GM19043 (cell line): ENCODE measurements at regions not wholly inside any gene's neighbourhood (a gene's known extent, or its start where the extent isn't known, plus 50 kb on each side); places are given as distances from the start of the nearest gene placed in this dataset.
"Not testable (repeated sequence)": the region's sequence is repeated elsewhere in the genome, so short reads cannot be mapped to it uniquely, and the experiment has no call there.

Experiments
- ATAC-seq: cut with Tn5 transposase; IDR thresholded peaks from one replicate; pipeline ENCODE4 v1.9.1; 2021; ENCODE audit warnings: low read depth; ENCODE audit not compliant: unreplicated experiment

GRCh38 chr4:74543983-74544382 lies 99.0 kb downstream of the AREG start:
- ATAC-seq = no peak

- no peak for ATAC-seq
Observed at GRCh38 chr4:74544655-74545361, 99.9 kb downstream of the AREG start.

GRCh38 chr4:74545448-74545847 lies 100.5 kb downstream of the AREG start:
- ATAC-seq = no peak

- ATAC-seq = no peak
Observed at GRCh38 chr4:74546057-74546456, 101.1 kb downstream of the AREG start.

DNA sequence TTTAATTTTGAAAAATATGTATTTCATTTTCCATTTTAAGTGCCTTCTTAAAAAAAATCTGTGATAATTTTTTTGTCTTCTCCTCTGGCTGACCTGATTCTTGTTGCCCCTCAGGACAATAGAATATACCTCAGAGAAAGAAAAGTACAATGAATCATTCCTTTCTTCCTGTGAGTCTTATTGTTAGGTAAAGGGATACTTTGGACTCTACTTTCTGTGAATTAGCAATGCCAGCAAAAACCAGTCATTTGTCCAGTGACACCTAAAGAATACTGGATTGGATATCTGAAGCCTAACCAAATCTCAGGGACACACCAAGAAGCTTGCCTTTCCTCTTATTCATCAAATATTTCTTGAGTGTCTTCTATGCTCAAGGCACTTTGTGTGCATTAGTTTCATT lies 102.1 kb downstream of the AREG start:
- no peak for ATAC-seq

DNA sequence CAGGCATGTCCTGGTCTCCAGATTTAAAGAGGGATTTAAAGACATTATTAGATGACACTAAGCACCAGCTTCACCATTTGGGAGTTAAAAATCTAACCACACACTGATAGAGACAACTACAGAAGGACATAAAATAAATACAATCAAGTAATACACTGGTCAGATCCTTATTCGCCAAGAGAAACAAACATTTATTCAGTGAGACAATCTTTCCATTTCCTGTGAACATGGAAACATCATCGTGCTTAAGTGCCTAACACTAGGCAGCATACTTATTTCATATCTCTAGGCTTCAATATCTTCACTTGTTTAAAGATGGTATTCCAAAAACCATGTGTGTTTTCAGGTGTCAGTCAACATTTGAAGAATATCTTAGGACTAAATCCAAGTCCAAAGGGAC lies 103.6 kb downstream of the AREG start:
- no peak for ATAC-seq

GRCh38 chr4:74549936-74550335 lies 105.0 kb downstream of the AREG start:
- no peak for ATAC-seq

GRCh38 chr4:74555231-74555630 lies 110.3 kb downstream of the AREG start:
- no peak for ATAC-seq

GRCh38 chr4:74555843-74556242 lies 110.9 kb downstream of the AREG start:
- ATAC-seq = no peak

GRCh38 chr4:74559853-74560252 lies 114.9 kb downstream of the AREG start:
- no peak for ATAC-seq

- ATAC-seq = no peak
Observed at GRCh38 chr4:74567981-74568380, 123.0 kb downstream of the AREG start.

GRCh38 chr4:74570095-74570494 lies 125.2 kb downstream of the AREG start:
- no peak for ATAC-seq

DNA sequence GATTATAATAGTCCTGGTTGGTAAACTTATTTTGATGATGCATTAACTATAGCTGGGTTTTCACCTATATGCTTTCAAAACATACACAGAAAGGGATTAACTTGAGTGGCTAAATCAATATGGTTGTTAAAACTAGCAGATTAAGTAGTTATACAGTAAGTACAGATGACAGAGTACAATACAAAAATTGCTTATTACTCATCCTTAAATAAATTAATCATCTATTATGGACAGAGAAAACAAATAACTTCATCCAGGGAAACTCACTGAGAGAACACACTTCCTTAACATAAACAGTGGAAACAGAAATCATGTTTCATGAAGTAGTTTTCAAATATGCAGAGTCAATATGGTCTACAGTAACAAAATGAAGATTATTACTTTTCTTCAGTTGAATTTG lies 133.4 kb downstream of the AREG start:
- no peak for ATAC-seq

DNA sequence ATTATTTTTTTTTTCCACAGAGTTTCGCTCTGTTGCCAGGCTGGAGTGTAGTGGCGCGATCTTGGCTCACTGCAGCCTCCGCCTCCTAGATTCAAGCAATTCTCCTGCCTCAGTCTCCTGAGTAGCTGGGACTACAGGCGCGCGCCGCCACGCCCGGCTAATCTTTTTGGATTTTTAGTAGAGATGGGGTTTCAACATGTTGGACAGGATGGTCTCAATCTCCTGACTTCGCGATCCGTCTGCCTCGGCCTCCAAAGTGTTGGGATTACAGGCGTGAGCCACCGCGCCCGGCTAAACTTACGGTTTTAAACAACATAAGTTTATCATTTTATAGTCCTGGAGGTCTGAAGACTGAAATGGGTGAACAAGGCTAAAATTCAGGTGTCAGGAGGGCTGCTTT lies 133.9 kb downstream of the AREG start:
- ATAC-seq = not testable (repeated sequence)

DNA sequence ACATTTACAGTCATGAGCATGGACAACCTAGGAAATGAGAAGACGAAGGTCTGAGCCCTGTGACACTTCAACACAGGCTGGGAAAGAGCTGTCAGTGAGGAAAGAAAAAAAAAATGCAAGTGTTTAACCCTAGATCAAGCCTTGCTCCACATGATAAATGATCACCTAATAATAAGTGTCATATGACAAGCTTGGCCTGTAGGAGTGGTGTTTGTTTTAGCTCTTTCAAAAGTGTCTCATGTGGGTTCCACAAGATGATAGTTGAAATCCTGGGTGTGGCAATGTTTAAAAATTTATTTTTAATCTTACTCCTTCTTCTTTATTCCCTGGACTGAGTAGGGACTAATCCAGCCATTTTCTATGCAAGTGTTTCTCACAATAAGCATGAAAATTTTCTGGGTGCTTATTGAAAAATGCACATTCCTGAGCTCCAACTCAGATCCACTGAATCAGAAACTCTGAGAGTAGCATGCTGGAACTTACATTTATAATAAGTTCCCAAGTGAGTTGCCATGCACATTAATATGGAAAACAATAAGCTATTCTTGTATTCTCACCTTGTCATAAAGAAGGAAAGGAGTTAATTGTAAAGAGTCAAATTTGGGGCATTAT lies 138.3 kb downstream of the AREG start:
- ATAC-seq = no peak

GRCh38 chr4:74583757-74584156 lies 138.8 kb downstream of the AREG start:
- no peak for ATAC-seq

- no peak for ATAC-seq
Observed at GRCh38 chr4:74588350-74588749, 143.4 kb downstream of the AREG start.

- ATAC-seq = no peak
Observed at GRCh38 chr4:74590476-74590875, 145.5 kb downstream of the AREG start.

GRCh38 chr4:74598611-74599325 lies 153.8 kb downstream of the AREG start:
- ATAC-seq = no peak

GRCh38 chr4:74603186-74603585 lies 158.2 kb downstream of the AREG start:
- ATAC-seq = no peak

- ATAC-seq = no peak
Observed at GRCh38 chr4:74608151-74608949, 163.4 kb downstream of the AREG start.
